ENCODE measurements at regions not wholly inside any gene's neighbourhood (a gene's known extent, or its start where the extent isn't known, plus 50 kb on each side); places are given as distances from the start of the nearest gene placed in this dataset.

DNA sequence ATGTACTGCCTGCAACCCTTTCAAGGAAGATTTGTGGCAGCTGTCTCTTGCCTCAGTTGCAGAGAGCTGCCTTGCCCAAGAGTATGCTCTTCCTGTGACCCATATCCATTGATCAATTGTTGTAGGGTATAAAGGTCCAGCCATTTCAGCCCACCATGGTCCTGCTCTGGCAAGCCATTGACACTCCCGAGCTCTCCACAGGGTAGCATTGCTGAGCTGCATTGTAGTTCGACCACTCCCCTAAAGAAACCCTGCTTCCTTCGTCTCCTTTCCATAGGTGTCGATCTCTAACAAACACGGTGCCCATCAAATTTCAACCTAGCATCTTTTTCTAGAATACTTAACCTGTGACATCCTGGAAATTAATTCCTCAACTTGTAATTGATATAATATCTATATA lies 104.9 kb upstream of the NDUFV2 start:
- TF ChIP-seq POLR2A (IDR thresholded peaks at IDR 0.05; ENCODE audit: insufficient read depth in 1 of 2, low read depth in 2 of 2, low read length in 2 of 2): no peak
- no peak for TF ChIP-seq PAX8 (CRISPR knock-in tag; IDR thresholded peaks at IDR 0.05; ENCODE audit: borderline replicate concordance)
- no peak for TF ChIP-seq ZNF260 (CRISPR knock-in tag; IDR thresholded peaks at IDR 0.05; ENCODE audit: borderline replicate concordance, low read depth)
- TF ChIP-seq, protein P1, sequence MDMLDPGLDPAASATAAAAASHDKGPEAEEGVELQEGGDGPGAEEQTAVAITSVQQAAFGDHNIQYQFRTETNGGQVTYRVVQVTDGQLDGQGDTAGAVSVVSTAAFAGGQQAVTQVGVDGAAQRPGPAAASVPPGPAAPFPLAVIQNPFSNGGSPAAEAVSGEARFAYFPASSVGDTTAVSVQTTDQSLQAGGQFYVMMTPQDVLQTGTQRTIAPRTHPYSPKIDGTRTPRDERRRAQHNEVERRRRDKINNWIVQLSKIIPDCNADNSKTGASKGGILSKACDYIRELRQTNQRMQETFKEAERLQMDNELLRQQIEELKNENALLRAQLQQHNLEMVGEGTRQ (IDR thresholded peaks at IDR 0.05; ENCODE audit: low read depth, low read length): no peak
- TF ChIP-seq, protein P1 (CRISPR knock-in tag; IDR thresholded peaks at IDR 0.05; ENCODE audit: borderline replicate concordance): no peak
- TF ChIP-seq CBFB (CRISPR knock-in tag; IDR thresholded peaks at IDR 0.05): no peak
- TF ChIP-seq, protein P2, sequence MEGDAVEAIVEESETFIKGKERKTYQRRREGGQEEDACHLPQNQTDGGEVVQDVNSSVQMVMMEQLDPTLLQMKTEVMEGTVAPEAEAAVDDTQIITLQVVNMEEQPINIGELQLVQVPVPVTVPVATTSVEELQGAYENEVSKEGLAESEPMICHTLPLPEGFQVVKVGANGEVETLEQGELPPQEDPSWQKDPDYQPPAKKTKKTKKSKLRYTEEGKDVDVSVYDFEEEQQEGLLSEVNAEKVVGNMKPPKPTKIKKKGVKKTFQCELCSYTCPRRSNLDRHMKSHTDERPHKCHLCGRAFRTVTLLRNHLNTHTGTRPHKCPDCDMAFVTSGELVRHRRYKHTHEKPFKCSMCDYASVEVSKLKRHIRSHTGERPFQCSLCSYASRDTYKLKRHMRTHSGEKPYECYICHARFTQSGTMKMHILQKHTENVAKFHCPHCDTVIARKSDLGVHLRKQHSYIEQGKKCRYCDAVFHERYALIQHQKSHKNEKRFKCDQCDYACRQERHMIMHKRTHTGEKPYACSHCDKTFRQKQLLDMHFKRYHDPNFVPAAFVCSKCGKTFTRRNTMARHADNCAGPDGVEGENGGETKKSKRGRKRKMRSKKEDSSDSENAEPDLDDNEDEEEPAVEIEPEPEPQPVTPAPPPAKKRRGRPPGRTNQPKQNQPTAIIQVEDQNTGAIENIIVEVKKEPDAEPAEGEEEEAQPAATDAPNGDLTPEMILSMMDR (CRISPR knock-in tag; IDR thresholded peaks at IDR 0.05): no peak
